GM12864 (cell line): ENCODE measurements at regions not wholly inside any gene's neighbourhood (a gene's known extent, or its start where the extent isn't known, plus 50 kb on each side); places are given as distances from the start of the nearest gene placed in this dataset.

Experiments used
- DNase-seq: peaks from one replicate; pipeline ENCODE4 v3.0.0-alpha.2; 2011; ENCODE audit warnings: low read depth
- H3K4me3 ChIP-seq: 2 replicates; pipeline ENCODE4 v1.5.1; 2011; ENCODE audit warnings: mild to moderate bottlenecking, low read depth, low read length, control low read depth
- CTCF ChIP-seq: IDR thresholded peaks from 2 replicates; pipeline ENCODE4 v1.5.1; 2011; ENCODE audit warnings: low read depth, mild to moderate bottlenecking, moderate library complexity, low read length, control low read depth, inconsistent platforms; ENCODE audit errors: missing control alignments

- H3K4me3 ChIP-seq: no peak overlapping the region
- TF ChIP-seq CTCF: no peak
These were observed 192.8 kb upstream of the ZMIZ1 start for GRCh38 chr10:78875932-78876331.

GRCh38 chr10:78876449-78876848, 192.3 kb upstream of the ZMIZ1 start:
- DNase-seq: no peak
- no peak for TF ChIP-seq CTCF
- no peak overlapping the region for H3K4me3 ChIP-seq

More at GRCh38 chr10:78875932-78876331, 192.8 kb upstream of the ZMIZ1 start:
- DNase-seq: no peak

- no peak for TF ChIP-seq CTCF
- no peak for DNase-seq
- H3K4me3 ChIP-seq: no peak overlapping the region
These were observed 189.1 kb upstream of the ZMIZ1 start for GRCh38 chr10:78879621-78880020.

- H3K4me3 ChIP-seq: no peak overlapping the region
- no peak for TF ChIP-seq CTCF
- no peak for DNase-seq
These were observed 182.6 kb upstream of the ZMIZ1 start for GRCh38 chr10:78886129-78886528.

GRCh38 chr10:78889536-78890063, 179.2 kb upstream of the ZMIZ1 start:
- H3K4me3 ChIP-seq: no peak overlapping the region
- no peak for TF ChIP-seq CTCF
- DNase-seq: no peak

- TF ChIP-seq CTCF: no peak
- no peak overlapping the region for H3K4me3 ChIP-seq
- no peak for DNase-seq
These were observed 178.3 kb upstream of the ZMIZ1 start for GRCh38 chr10:78890506-78890905.

GRCh38 chr10:78891741-78892140, 177.0 kb upstream of the ZMIZ1 start:
- no peak for TF ChIP-seq CTCF

More at GRCh38 chr10:78891741-78892140, 177.0 kb upstream of the ZMIZ1 start:
- DNase-seq: no peak
- H3K4me3 ChIP-seq: no peak overlapping the region
